Parathyroid adenoma (tissue), 2 donors: ENCODE measurements at regions not wholly inside any gene's neighbourhood (a gene's known extent, or its start where the extent isn't known, plus 50 kb on each side); places are given as distances from the start of the nearest gene placed in this dataset.

Experiments used
- H2AFZ ChIP-seq: fragments of 300-600 bp; sonication (generic); one replicate; pipeline ENCODE4 v1.7.0; 2017; ENCODE audit warnings: antibody characterized with exemption, mild to moderate bottlenecking
- H3K27ac ChIP-seq: fragments of 300-600 bp; sonication (generic); one replicate; pipeline ENCODE4 v1.7.0; 2017
- H3K27me3 ChIP-seq: fragments of 300-600 bp; sonication (generic); one replicate; pipeline ENCODE4 v1.7.0; 2017; ENCODE audit warnings: low read length; ENCODE audit not compliant: control insufficient read depth, insufficient read depth
- H3K36me3 ChIP-seq: fragments of 300-600 bp; sonication (generic); one replicate; pipeline ENCODE4 v1.7.0; 2017; ENCODE audit warnings: low read length; ENCODE audit not compliant: control insufficient read depth, insufficient read depth
- H3K4me1 ChIP-seq: fragments of 300-600 bp; sonication (generic); one replicate; pipeline ENCODE4 v1.7.0; 2017; ENCODE audit warnings: control low read depth
- H3K4me2 ChIP-seq: fragments of 300-600 bp; sonication (generic); one replicate; pipeline ENCODE4 v1.7.0; 2017; ENCODE audit warnings: low read length
- H3K4me3 ChIP-seq: fragments of 300-600 bp; sonication (generic); one replicate; pipeline ENCODE4 v1.7.0; 2017; ENCODE audit warnings: low read depth, low read length
- H3K79me2 ChIP-seq: fragments of 300-600 bp; sonication (generic); one replicate; pipeline ENCODE4 v1.7.0; 2017; ENCODE audit warnings: control low read depth
- H3K9ac ChIP-seq: fragments of 300-600 bp; sonication (generic); one replicate; pipeline ENCODE4 v1.7.0; 2017; ENCODE audit warnings: mild to moderate bottlenecking
- H3K9me3 ChIP-seq: fragments of 300-600 bp; sonication (generic); one replicate; pipeline ENCODE4 v1.7.0; 2017; ENCODE audit warnings: low read length; ENCODE audit not compliant: control insufficient read depth
- TF ChIP-seq, protein P1 (sequence below): fragments of 300-600 bp; sonication (generic); IDR thresholded peaks from one replicate; pipeline ENCODE4 v1.7.0; 2017; ENCODE audit warnings: antibody characterized with exemption, mild to moderate bottlenecking
- donor health status: primary hyperparathyroidism.

- H2AFZ ChIP-seq, result no peak overlapping the region
- H3K9ac ChIP-seq, result no peak overlapping the region
- no peak overlapping the region for H3K27ac ChIP-seq
- H3K79me2 ChIP-seq, result no peaks in the 10 kb centered on the region
- H3K4me3 ChIP-seq, result no peak overlapping the region
- TF ChIP-seq, protein P1, sequence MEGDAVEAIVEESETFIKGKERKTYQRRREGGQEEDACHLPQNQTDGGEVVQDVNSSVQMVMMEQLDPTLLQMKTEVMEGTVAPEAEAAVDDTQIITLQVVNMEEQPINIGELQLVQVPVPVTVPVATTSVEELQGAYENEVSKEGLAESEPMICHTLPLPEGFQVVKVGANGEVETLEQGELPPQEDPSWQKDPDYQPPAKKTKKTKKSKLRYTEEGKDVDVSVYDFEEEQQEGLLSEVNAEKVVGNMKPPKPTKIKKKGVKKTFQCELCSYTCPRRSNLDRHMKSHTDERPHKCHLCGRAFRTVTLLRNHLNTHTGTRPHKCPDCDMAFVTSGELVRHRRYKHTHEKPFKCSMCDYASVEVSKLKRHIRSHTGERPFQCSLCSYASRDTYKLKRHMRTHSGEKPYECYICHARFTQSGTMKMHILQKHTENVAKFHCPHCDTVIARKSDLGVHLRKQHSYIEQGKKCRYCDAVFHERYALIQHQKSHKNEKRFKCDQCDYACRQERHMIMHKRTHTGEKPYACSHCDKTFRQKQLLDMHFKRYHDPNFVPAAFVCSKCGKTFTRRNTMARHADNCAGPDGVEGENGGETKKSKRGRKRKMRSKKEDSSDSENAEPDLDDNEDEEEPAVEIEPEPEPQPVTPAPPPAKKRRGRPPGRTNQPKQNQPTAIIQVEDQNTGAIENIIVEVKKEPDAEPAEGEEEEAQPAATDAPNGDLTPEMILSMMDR, result no peak
- H3K4me1 ChIP-seq, result no peaks in the 10 kb centered on the region
- no peak overlapping the region for H3K4me2 ChIP-seq
- no peaks in the 10 kb centered on the region for H3K9me3 ChIP-seq
- no peaks in the 10 kb centered on the region for H3K36me3 ChIP-seq
- no peaks in the 10 kb centered on the region for H3K27me3 ChIP-seq
These were observed 85.1 kb upstream of the CHRM3 start for GRCh38 chr1:239301251-239301650.

GRCh38 chr1:239297910-239298309 is 88.5 kb upstream of the CHRM3 start:
- Histone ChIP-seq H3K79me2 (no peaks in the 10 kb centered on the region), H3K36me3 (no peaks in the 10 kb centered on the region), H3K27me3 (no peaks in the 10 kb centered on the region), H3K9ac (no peak overlapping the region), H3K9me3 (no peaks in the 10 kb centered on the region), H3K4me1 (no peaks in the 10 kb centered on the region), H3K4me3 (no peak overlapping the region), H2AFZ (no peak overlapping the region), H3K27ac (no peak overlapping the region), H3K4me2 (no peak overlapping the region)
- TF ChIP-seq, protein P1, result no peak

- Histone ChIP-seq H3K4me3 (no peak overlapping the region), H3K4me1 (no peaks in the 10 kb centered on the region), H3K4me2 (no peak overlapping the region), H3K36me3 (no peaks in the 10 kb centered on the region), H2AFZ (no peak overlapping the region), H3K79me2 (no peaks in the 10 kb centered on the region), H3K9ac (no peak overlapping the region), H3K27me3 (no peaks in the 10 kb centered on the region), H3K27ac (no peak overlapping the region), H3K9me3 (no peaks in the 10 kb centered on the region)
- TF ChIP-seq, protein P1, result no peak
These were observed 92.8 kb upstream of the CHRM3 start for GRCh38 chr1:239293350-239294110.

DNA sequence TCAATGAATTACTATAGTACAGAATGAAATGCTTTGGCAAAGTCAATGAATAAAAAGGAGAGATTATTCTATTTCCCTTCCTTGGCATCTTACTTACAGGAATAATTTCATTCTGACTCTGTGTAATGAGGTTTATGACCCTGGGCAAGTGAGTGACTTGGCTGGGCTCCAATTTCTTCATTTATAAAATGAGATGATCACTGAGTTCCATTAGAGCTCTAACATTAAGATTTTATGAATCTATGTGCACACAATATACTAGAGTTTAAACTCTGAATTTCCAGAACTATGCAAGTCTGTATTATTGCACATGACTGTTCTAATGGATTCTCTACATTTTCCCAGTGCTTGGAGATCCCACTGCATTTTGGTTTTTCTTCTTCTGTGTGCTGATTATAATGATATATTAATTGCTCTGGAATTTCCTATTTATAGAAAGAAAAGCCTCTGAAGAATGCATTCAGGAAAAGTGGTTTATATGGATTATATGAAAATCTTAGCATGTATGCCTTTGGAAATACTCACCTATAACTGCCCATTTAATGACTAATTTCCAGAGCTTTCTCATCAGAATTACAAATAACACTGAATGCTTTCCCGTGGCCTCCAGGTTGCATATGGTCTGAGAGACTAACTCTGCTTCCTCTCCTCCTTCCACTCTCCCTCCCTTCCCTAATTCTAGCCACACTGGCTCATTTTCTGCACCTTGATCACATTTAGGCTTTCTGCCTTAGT is 97.4 kb upstream of the CHRM3 start:
- no peaks in the 10 kb centered on the region for H3K4me1 ChIP-seq
- H3K27me3 ChIP-seq, result no peaks in the 10 kb centered on the region
- H3K36me3 ChIP-seq, result no peaks in the 10 kb centered on the region
- no peak overlapping the region for H3K4me3 ChIP-seq
- H3K4me2 ChIP-seq, result no peak overlapping the region
- H3K79me2 ChIP-seq, result no peaks in the 10 kb centered on the region
- TF ChIP-seq, protein P1, result no peak
- no peak overlapping the region for H3K27ac ChIP-seq
- no peak overlapping the region for H2AFZ ChIP-seq
- H3K9ac ChIP-seq, result no peak overlapping the region
- no peaks in the 10 kb centered on the region for H3K9me3 ChIP-seq
